SK-N-SH (cell line): ENCODE measurements at regions not wholly inside any gene's neighbourhood (a gene's known extent, or its start where the extent isn't known, plus 50 kb on each side); places are given as distances from the start of the nearest gene placed in this dataset.

Experiments
- CTCF ChIA-PET: fragments of 300-600, 350-600 bp; formaldehyde crosslinking; extraction: SDS; loops from one replicate; lab custom pipeline; 2021; lab: Yijun Ruan, JAX
- POLR2A ChIA-PET: fragments of 350-600 bp; sonication (Branson Sonifier 250); formaldehyde crosslinking; extraction: SDS; loops from one replicate; lab custom pipeline; 2020; ENCODE audit warnings: antibody characterized with exemption, inconsistent platforms; lab: Yijun Ruan, JAX
- DNase-seq: peaks from one replicate; pipeline ENCODE4 v3.0.0; 2012
- H2AFZ ChIP-seq: fragments of 200-600 bp; sonication (generic); 2 replicates; pipeline ENCODE4 v1.8.1; 2016; ENCODE audit warnings: antibody characterized with exemption, mild to moderate bottlenecking, low read depth
- H3F3A ChIP-seq: fragments of 200-600 bp; sonication (generic); replicated peaks from 2 replicates; pipeline ENCODE3; 2016; ENCODE audit warnings: antibody characterized with exemption, mild to moderate bottlenecking; ENCODE audit not compliant: insufficient read depth
- H3K27ac ChIP-seq, 2 experiments: fragments of 200-500 bp in 1 of 2; fragments of 200-600 bp in 1 of 2; sonication (Bioruptor generic) in 1 of 2; sonication (generic), shearing (Covaris generic) in 1 of 2; 2 replicates each; pipeline versions ENCODE4 v1.5.1 to v1.6.1; 2014 to 2016; ENCODE audit warnings: low read depth in 2 of 2, inconsistent platforms in 1 of 2, low read length in 1 of 2, mild to moderate bottlenecking in 1 of 2, mixed read lengths in 1 of 2
- H3K27me3 ChIP-seq: fragments of 200-600 bp; sonication (generic), shearing (Covaris generic); 2 replicates; pipeline ENCODE4 v1.6.1; 2016; ENCODE audit warnings: mixed run types; ENCODE audit not compliant: insufficient read depth
- H3K36me3 ChIP-seq, 2 experiments: fragments of 200-500 bp in 1 of 2; fragments of 200-600 bp in 1 of 2; sonication (Bioruptor generic) in 1 of 2; sonication (generic) in 1 of 2; replicated peaks in 1 of 2; 2 replicates each; pipeline versions ENCODE3 to v1.5.1; 2014 to 2016; ENCODE audit warnings: low read length in 1 of 2, mild to moderate bottlenecking in 1 of 2; ENCODE audit not compliant: insufficient read depth in 2 of 2, control insufficient read depth in 1 of 2
- H3K4me1 ChIP-seq, 2 experiments: fragments of 200-500 bp in 1 of 2; fragments of 200-600 bp in 1 of 2; sonication (Bioruptor generic) in 1 of 2; sonication (generic), shearing (Covaris generic) in 1 of 2; 2 replicates each; pipeline versions ENCODE4 v1.5.1 to v1.6.1; 2014 to 2016; ENCODE audit warnings: low read depth in 1 of 2, low read length in 1 of 2, mixed run types in 1 of 2; ENCODE audit not compliant: insufficient read depth in 2 of 2, control insufficient read depth in 1 of 2
- H3K4me2 ChIP-seq: fragments of 200-600 bp; sonication (generic), shearing (Covaris generic); 2 replicates; pipeline ENCODE4 v1.6.1; 2017; ENCODE audit warnings: mixed run types
- H3K4me3 ChIP-seq, 2 experiments: fragments of 200-500 bp in 1 of 2; fragments of 200-600 bp in 1 of 2; sonication (Bioruptor generic) in 1 of 2; sonication (generic), shearing (Covaris generic) in 1 of 2; 2 replicates each; pipeline versions ENCODE4 v1.5.1 to v1.8.1; 2014 to 2016; ENCODE audit warnings: low read depth in 2 of 2, inconsistent platforms in 1 of 2, low read length in 1 of 2, mild to moderate bottlenecking in 1 of 2, mixed read lengths in 1 of 2, moderate library complexity in 1 of 2
- H3K79me2 ChIP-seq: fragments of 200-600 bp; sonication (generic); 2 replicates; pipeline ENCODE4 v1.8.1; 2017; ENCODE audit warnings: mild to moderate bottlenecking; ENCODE audit not compliant: insufficient read depth
- H3K9ac ChIP-seq: fragments of 200-600 bp; sonication (generic); 2 replicates; pipeline ENCODE4 v1.6.1; 2017; ENCODE audit warnings: mixed run types
- H3K9me2 ChIP-seq: fragments of 200-600 bp; sonication (generic); 2 replicates; pipeline ENCODE4 v1.6.1; 2017; ENCODE audit warnings: mixed run types
- H3K9me3 ChIP-seq: fragments of 200-600 bp; sonication (generic); 2 replicates; pipeline ENCODE4 v1.6.1; 2017; ENCODE audit warnings: mixed run types, mild to moderate bottlenecking, moderate library complexity
- H4K20me1 ChIP-seq: fragments of 200-600 bp; sonication (generic); 2 replicates; pipeline ENCODE4 v1.6.1; 2017; ENCODE audit warnings: mild to moderate bottlenecking, mixed run types; ENCODE audit not compliant: insufficient read depth
- CHD2 ChIP-seq: fragments of 150-350 bp; IDR thresholded peaks from 2 replicates; pipeline ENCODE4 v1.6.1; 2018; ENCODE audit warnings: low read length; ENCODE audit not compliant: partially characterized antibody
- ELF1 ChIP-seq: IDR thresholded peaks from 2 replicates; pipeline ENCODE4 v1.4.0; 2012
- EZH2phosphoT487 ChIP-seq: fragments of 200-600 bp; sonication (generic); IDR thresholded peaks from 2 replicates; pipeline ENCODE4 v1.6.1; 2017; ENCODE audit warnings: low read depth, mixed run types, mild to moderate bottlenecking, antibody characterized with exemption, moderate library complexity, borderline replicate concordance
- FOSL2 ChIP-seq: IDR thresholded peaks from 2 replicates; pipeline ENCODE4 v1.4.0; 2012; ENCODE audit warnings: low read depth, mild to moderate bottlenecking, moderate library complexity, borderline replicate concordance
- GABPA ChIP-seq: IDR thresholded peaks from 2 replicates; pipeline ENCODE4 v1.4.0; 2012; ENCODE audit warnings: low read depth, mild to moderate bottlenecking
- GATA2 ChIP-seq: sonication (generic); formaldehyde crosslinking; IDR thresholded peaks from 2 replicates; pipeline ENCODE4 v1.5.0; 2020; ENCODE audit warnings: mild to moderate bottlenecking, missing genetic modification reagents
- MEF2A ChIP-seq: IDR thresholded peaks from 2 replicates; pipeline ENCODE4 v1.4.0; 2012; ENCODE audit warnings: low read depth, borderline replicate concordance
- MXI1 ChIP-seq: IDR thresholded peaks from 2 replicates; pipeline ENCODE4 v1.6.1; 2012; ENCODE audit warnings: mild to moderate bottlenecking, low read depth, low read length, improper control_type of control experiment
- POLR2AphosphoS5 ChIP-seq: IDR thresholded peaks from 2 replicates; pipeline ENCODE4 v1.6.1; 2012; ENCODE audit warnings: low read depth, low read length
- RAD21 ChIP-seq: IDR thresholded peaks from 2 replicates; pipeline ENCODE4 v1.6.1; 2012; ENCODE audit warnings: mild to moderate bottlenecking, low read length
- RCOR1 ChIP-seq: fragments of 150-350 bp; IDR thresholded peaks from 2 replicates; pipeline ENCODE4 v1.6.1; 2017; ENCODE audit warnings: antibody characterized with exemption, low read length
- RFX5 ChIP-seq: IDR thresholded peaks from 2 replicates; pipeline ENCODE4 v1.6.1; 2012; ENCODE audit warnings: mild to moderate bottlenecking, improper control_type of control experiment, low read length
- RXRA ChIP-seq: IDR thresholded peaks from 2 replicates; pipeline ENCODE4 v1.4.0; 2012; ENCODE audit warnings: low read depth, mild to moderate bottlenecking, borderline replicate concordance
- SIN3A ChIP-seq: IDR thresholded peaks from 2 replicates; pipeline ENCODE4 v1.6.1; 2012; ENCODE audit warnings: low read depth, mild to moderate bottlenecking, low read length, moderate library complexity, borderline replicate concordance
- WGBS: methylation state at CpG from one replicate; pipeline ENCODE4 v1.1.6; 2017; ENCODE audit warnings: low lambda C conversion rate; 5-methylcytosine and 5-hydroxymethylcytosine counted together
- TF ChIP-seq, protein P1 (sequence below): fragments of 150-350 bp; IDR thresholded peaks from 2 replicates; pipeline ENCODE4 v1.6.1; 2016; ENCODE audit warnings: mild to moderate bottlenecking, low read depth, low read length
- TF ChIP-seq, protein P2 (sequence below): fragments of 150-350 bp; IDR thresholded peaks from 2 replicates; pipeline ENCODE4 v1.6.1; 2017; ENCODE audit warnings: antibody characterized with exemption, low read length, low read depth, borderline replicate concordance
- TF ChIP-seq, protein P3 (sequence below): IDR thresholded peaks from 2 replicates; pipeline ENCODE4 v1.4.0; 2012; ENCODE audit warnings: low read depth
- TF ChIP-seq, protein P4 (sequence below): fragments of 200-600 bp; sonication (generic); IDR thresholded peaks from 2 replicates; pipeline ENCODE4 v1.6.1; 2017; ENCODE audit warnings: antibody characterized with exemption, mild to moderate bottlenecking, moderate library complexity

DNA sequence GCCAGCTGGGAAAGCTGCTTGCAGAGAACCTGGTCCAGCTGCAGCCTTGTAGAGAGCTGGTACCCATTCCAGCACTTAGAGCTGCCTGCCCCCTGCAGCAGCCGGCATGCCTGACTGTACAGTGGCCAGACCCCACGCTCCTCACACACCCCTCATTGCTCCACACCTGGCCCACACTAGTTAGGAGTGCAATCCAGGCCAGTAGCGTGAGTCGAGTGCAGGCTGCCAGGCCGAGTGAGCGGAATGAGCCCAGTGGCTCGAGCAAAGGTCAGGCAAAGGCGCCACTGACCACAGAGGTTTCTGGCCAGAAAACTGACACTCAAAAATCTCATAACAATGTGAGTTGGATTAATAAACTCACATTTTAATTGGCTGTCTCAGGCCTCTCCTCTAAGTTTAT is 921.7 kb upstream of the KCND2 start:
- H3K4me3 ChIP-seq = no peak overlapping the region
- no peaks in the 10 kb centered on the region for H3K27me3 ChIP-seq
- no peaks in the 10 kb centered on the region for H3K79me2 ChIP-seq
- POLR2A ChIA-PET = no interaction called here
- no peaks in the 10 kb centered on the region for H4K20me1 ChIP-seq
- no peak overlapping the region for H2AFZ ChIP-seq
- H3K4me2 ChIP-seq = no peak overlapping the region
- CTCF ChIA-PET = interaction anchor here (1.0 kb wide), 1 partner anchor 9 kb away, joined by 3 read pairs; no protein-coding TSS in a partner anchor
- TF ChIP-seq FOSL2 (no peak), ELF1 (no peak), MXI1 (no peak), SIN3A (no peak), MEF2A (no peak), RAD21 (no peak), RFX5 (no peak), RCOR1 (no peak), EZH2phosphoT487 (no peak), CHD2 (no peak), POLR2AphosphoS5 (no peak), RXRA (no peak), GATA2 (no peak), GABPA (no peak)
- TF ChIP-seq, protein P1, sequence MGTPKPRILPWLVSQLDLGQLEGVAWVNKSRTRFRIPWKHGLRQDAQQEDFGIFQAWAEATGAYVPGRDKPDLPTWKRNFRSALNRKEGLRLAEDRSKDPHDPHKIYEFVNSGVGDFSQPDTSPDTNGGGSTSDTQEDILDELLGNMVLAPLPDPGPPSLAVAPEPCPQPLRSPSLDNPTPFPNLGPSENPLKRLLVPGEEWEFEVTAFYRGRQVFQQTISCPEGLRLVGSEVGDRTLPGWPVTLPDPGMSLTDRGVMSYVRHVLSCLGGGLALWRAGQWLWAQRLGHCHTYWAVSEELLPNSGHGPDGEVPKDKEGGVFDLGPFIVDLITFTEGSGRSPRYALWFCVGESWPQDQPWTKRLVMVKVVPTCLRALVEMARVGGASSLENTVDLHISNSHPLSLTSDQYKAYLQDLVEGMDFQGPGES = no peak
- TF ChIP-seq, protein P2, sequence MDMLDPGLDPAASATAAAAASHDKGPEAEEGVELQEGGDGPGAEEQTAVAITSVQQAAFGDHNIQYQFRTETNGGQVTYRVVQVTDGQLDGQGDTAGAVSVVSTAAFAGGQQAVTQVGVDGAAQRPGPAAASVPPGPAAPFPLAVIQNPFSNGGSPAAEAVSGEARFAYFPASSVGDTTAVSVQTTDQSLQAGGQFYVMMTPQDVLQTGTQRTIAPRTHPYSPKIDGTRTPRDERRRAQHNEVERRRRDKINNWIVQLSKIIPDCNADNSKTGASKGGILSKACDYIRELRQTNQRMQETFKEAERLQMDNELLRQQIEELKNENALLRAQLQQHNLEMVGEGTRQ = no peak
- TF ChIP-seq, protein P3, sequence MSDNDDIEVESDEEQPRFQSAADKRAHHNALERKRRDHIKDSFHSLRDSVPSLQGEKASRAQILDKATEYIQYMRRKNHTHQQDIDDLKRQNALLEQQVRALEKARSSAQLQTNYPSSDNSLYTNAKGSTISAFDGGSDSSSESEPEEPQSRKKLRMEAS = no peak
- TF ChIP-seq, protein P4, sequence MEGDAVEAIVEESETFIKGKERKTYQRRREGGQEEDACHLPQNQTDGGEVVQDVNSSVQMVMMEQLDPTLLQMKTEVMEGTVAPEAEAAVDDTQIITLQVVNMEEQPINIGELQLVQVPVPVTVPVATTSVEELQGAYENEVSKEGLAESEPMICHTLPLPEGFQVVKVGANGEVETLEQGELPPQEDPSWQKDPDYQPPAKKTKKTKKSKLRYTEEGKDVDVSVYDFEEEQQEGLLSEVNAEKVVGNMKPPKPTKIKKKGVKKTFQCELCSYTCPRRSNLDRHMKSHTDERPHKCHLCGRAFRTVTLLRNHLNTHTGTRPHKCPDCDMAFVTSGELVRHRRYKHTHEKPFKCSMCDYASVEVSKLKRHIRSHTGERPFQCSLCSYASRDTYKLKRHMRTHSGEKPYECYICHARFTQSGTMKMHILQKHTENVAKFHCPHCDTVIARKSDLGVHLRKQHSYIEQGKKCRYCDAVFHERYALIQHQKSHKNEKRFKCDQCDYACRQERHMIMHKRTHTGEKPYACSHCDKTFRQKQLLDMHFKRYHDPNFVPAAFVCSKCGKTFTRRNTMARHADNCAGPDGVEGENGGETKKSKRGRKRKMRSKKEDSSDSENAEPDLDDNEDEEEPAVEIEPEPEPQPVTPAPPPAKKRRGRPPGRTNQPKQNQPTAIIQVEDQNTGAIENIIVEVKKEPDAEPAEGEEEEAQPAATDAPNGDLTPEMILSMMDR = no peak
- TF ChIP-seq, all 33 proteins: peak for 0
- H3K4me1 ChIP-seq = no peaks in the 10 kb centered on the region
- H3K9me3 ChIP-seq = no peaks in the 10 kb centered on the region
- DNase-seq = no peak
- no peak overlapping the region for H3K27ac ChIP-seq
- 7% methylated on average over 8 of the region's 8 CpGs for WGBS
- H3K9ac ChIP-seq = no peak overlapping the region
- H3F3A ChIP-seq = no peaks in the 10 kb centered on the region
- no peaks in the 10 kb centered on the region for H3K9me2 ChIP-seq
- H3K36me3 ChIP-seq = no peaks in the 10 kb centered on the region
